Sigmoid colon (tissue), 6 donors: ENCODE measurements at regions not wholly inside any gene's neighbourhood (a gene's known extent, or its start where the extent isn't known, plus 50 kb on each side); places are given as distances from the start of the nearest gene placed in this dataset.

ENCODE experiments used
- DNase-seq: peaks from one replicate; pipeline ENCODE4 v3.0.0-alpha.2; 2019
- H3K27ac ChIP-seq, 4 donors: fragments of 200-600 bp; sonication (generic); one replicate each; pipeline ENCODE4 v1.5.1; 2016 to 2019; ENCODE audit warnings: mild to moderate bottlenecking in 1 of 4
- H3K27me3 ChIP-seq, 3 donors: fragments of 200-600 bp; sonication (generic); one replicate each; pipeline ENCODE4 v1.5.1; 2019; ENCODE audit warnings: mild to moderate bottlenecking in 1 of 3
- H3K36me3 ChIP-seq, 4 donors: fragments of 200-600 bp; sonication (generic); one replicate each; pipeline ENCODE4 v1.5.1; 2016 to 2019
- H3K4me1 ChIP-seq, 4 donors: fragments of 200-600 bp; sonication (generic); one replicate each; pipeline ENCODE4 v1.5.1; 2017 to 2019
- H3K4me3 ChIP-seq, 4 donors: fragments of 200-600 bp; sonication (generic); one replicate each; pipeline ENCODE4 v1.5.1; 2017 to 2019; ENCODE audit warnings: mild to moderate bottlenecking in 2 of 4, moderate library complexity in 1 of 4
- H3K9me3 ChIP-seq, 4 donors: fragments of 200-600 bp in 3 of 4; sonication (generic) in 3 of 4; one replicate each; pipeline versions ENCODE4 v1.5.1 to v1.6.1; 2013 to 2019
- CTCF ChIP-seq, 4 experiments: fragments of 450-650 bp in 3 of 4; fragments of 200-600 bp in 1 of 4; IDR thresholded peaks; one replicate each; pipeline ENCODE4 v1.5.1; 2016 to 2019; ENCODE audit warnings: antibody characterized with exemption in 4 of 4, mild to moderate bottlenecking in 3 of 4, moderate library complexity in 2 of 4
- EP300 ChIP-seq, 4 donors: sonication (generic); formaldehyde crosslinking; IDR thresholded peaks; one replicate each; pipeline ENCODE4 v1.6.1; 2017; ENCODE audit warnings: antibody characterized with exemption in 4 of 4
- POLR2A ChIP-seq, 2 donors: fragments of 450-650 bp; IDR thresholded peaks; one replicate each; pipeline ENCODE4 v1.6.1; 2016; ENCODE audit warnings: antibody characterized with exemption in 2 of 2, mild to moderate bottlenecking in 2 of 2, moderate library complexity in 2 of 2
- POLR2AphosphoS5 ChIP-seq, 4 donors: sonication (generic); formaldehyde crosslinking; IDR thresholded peaks; one replicate each; pipeline ENCODE4 v1.6.1; 2017; ENCODE audit warnings: antibody characterized with exemption in 4 of 4
- WGBS, 2 donors: extraction: QIAGEN DNeasy Blood & Tissue Kit; methylation state at CpG; one replicate each; pipeline ENCODE4 v1.1.7; 2013; 5-methylcytosine and 5-hydroxymethylcytosine counted together
- intact Hi-C: fragments of 100-400 bp; cut with DNase I; formaldehyde crosslinking; loops from one replicate; pipeline ENCODE4 v1.15.1; 2023
- donor health status: healthy with polysubstance abuse.
- donor health status: healthy.

GRCh38 chr16:22425036-22425801 is 50.8 kb upstream of the CDR2 start:
- Histone ChIP-seq H3K36me3 (peaks cover 0 to 37% (median 17%) of the 10 kb centered on the region in 4 donors), H3K27me3 (no peaks in the 10 kb centered on the region), H3K27ac (peak overlapping the region; percentile 72 to 80 (median 75)), H3K4me1 (peaks cover 0 to 16% (median 8%) of the 10 kb centered on the region in 4 donors), H3K4me3 (peak overlapping the region in 2 of 4 donors; percentile 3 to 11), H3K9me3 (no peaks in the 10 kb centered on the region)
- DNase-seq, result peak; percentile 78
- TF ChIP-seq EP300 (IDR thresholded peaks at IDR 0.05) (no peak), POLR2AphosphoS5 (IDR thresholded peaks at IDR 0.05) (no peak), POLR2A (IDR thresholded peaks at IDR 0.05) (no peak), CTCF (IDR thresholded peaks at IDR 0.05) (no peak)
- intact Hi-C loops, result no loop called here
- WGBS, 2 donors, result 86 to 88% methylated on average over 26 of the region's 26 CpGs

- no peaks in the 10 kb centered on the region for H3K9me3 ChIP-seq
- peak; percentile 91 for DNase-seq
- H3K27me3 ChIP-seq, result no peaks in the 10 kb centered on the region
- H3K27ac ChIP-seq, result peak overlapping the region; percentile 72 to 80 (median 75)
- 79 to 84% methylated on average over 22 of the region's 22 CpGs for WGBS, 2 donors
- peak overlapping the region in 2 of 4 donors; percentile 3 to 11 for H3K4me3 ChIP-seq
- TF ChIP-seq POLR2A (IDR thresholded peaks at IDR 0.05) (no peak), POLR2AphosphoS5 (IDR thresholded peaks at IDR 0.05) (no peak), EP300 (IDR thresholded peaks at IDR 0.05) (no peak), CTCF (IDR thresholded peaks at IDR 0.05) (no peak)
- intact Hi-C loops, result no loop called here
- H3K36me3 ChIP-seq, result peaks cover 0 to 36% (median 17%) of the 10 kb centered on the region in 4 donors
- H3K4me1 ChIP-seq, result peaks cover 0 to 16% (median 8%) of the 10 kb centered on the region in 4 donors
These were observed 49.9 kb upstream of the CDR2 start for GRCh38 chr16:22424161-22424937.
